Stimulated activated naive CD4-positive, alpha-beta T cell (primary cell): ENCODE measurements at regions not wholly inside any gene's neighbourhood (a gene's known extent, or its start where the extent isn't known, plus 50 kb on each side); places are given as distances from the start of the nearest gene placed in this dataset.

Source experiments
- DNase-seq, 6 experiments: peaks; one replicate each; lab custom pipeline; 2025; lab: John Stamatoyannopoulos, UW

DNA sequence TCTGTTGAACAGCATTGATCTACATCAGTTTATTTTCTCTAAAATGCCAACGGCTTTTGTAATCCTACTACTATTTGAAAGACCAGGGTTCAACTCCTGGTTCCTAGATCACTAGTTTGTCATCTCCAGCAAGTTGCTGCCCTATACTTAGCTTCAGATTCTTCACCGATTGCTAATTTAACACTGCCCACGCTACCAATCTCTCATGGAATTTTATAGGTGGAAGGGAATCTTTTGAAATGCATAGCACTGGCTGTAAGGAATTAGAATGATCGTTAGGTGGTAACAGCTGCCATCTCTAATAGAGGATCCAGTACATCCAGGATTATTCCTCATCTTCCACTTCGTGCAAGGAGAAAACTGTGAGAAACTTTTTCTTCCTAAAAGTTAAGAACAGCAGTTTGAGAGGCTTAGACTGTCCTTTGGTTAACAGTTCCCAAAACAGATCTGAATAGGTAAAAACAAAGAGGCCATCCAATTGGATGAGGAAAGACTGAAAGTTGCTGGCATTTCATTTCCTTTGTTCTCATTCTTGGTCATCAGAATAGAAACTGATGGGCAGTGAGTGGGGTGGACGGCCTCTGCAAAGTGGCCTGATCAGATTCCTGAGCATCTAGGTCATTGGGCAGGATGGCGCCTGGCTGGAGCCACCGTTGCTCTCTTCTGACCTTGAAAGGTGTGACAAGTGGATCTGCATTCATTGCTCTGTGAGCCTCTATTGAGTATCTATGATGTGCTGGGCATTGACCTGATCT is 236.3 kb upstream of the SORL1-AS1 start:
- DNase-seq: no peak

DNA sequence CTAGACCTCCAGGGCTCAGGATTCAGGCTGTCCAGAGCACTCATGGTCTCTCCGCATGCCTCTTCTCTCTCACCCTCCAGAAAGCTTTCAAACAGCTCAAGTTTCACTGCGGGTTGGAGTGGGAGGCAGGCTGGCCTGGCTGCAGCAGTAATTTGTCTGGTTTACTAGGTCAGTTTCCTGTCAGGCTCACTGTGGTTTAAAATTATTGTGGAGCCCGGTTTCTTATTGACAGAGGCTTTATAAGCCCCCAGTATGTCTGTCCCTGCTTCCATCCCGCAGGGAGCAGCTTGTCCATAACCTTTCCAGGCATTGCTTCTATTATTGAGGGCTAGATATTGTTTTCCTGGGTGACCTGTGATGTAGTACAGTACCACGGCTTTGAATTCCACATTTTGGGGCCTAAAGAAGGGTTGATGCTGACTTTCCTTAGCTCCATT is 235.3 kb upstream of the SORL1-AS1 start:
- DNase-seq: no peak

DNA sequence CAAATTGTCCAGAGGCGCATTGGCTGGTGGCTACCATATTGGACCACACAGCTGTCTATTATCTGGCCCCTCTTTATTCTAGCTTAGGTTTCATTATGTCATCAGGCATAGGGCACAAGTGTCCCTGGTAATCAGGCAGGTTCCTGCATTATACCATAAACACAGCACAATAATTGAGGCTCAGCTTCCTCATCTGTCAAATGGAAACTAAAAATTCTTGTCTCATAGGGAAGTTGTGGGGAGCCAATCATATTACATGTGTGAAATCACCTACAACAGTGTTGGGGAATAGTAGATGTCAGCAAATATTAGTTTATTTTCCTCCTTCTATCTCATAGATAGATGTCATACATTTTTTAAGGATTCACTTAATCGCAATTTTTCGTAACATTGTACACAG is 231.0 kb upstream of the SORL1-AS1 start:
- no peak for DNase-seq
